A549 (cell line): ENCODE measurements at regions not wholly inside any gene's neighbourhood (a gene's known extent, or its start where the extent isn't known, plus 50 kb on each side); places are given as distances from the start of the nearest gene placed in this dataset.

Source experiments
- ATAC-seq, 2 experiments: fragments of 200-7000 bp in 1 of 2; fragments of >200 bp in 1 of 2; cut with Nextera tagmentation in 1 of 2; cut with Tn5 transposase in 1 of 2; 3 replicates each; pipeline versions ENCODE4 v1.8.0 to v1.9.1; 2018 to 2020; ENCODE audit warnings: mild to moderate bottlenecking in 1 of 2, moderate library complexity in 1 of 2
- CTCF ChIA-PET: fragments of 300-600 bp; sonication (Branson Sonifier 250); formaldehyde crosslinking; extraction: SDS; loops from one replicate; lab custom pipeline; 2021; ENCODE audit warnings: antibody characterized with exemption, inconsistent platforms; lab: Yijun Ruan, JAX
- POLR2A ChIA-PET: fragments of 350-600 bp; formaldehyde crosslinking; extraction: SDS; loops from one replicate; lab custom pipeline; 2021; ENCODE audit warnings: antibody characterized with exemption, inconsistent platforms; lab: Yijun Ruan, JAX
- DNase-seq, 2 experiments: peaks; one replicate each; pipeline versions ENCODE4 v3.0.0 to v3.0.0-alpha.2; 2011 to 2016; ENCODE audit warnings: low read depth in 1 of 2, low spot score in 1 of 2
- FAIRE-seq: peaks from 2 replicates; lab custom pipeline; 2011; peaks lifted over from hg19 to GRCh38; lab: Jason Lieb, UNC
- H3K27ac ChIP-seq, 2 experiments: fragments of >200 bp; sonication (Bioruptor Twin); formaldehyde crosslinking; 3 replicates each; pipeline ENCODE4 v1.5.1; 2016 to 2017
- H3K4me1 ChIP-seq: fragments of >200 bp; sonication (Bioruptor Twin); formaldehyde crosslinking; 3 replicates; pipeline ENCODE4 v1.6.1; 2016
- H3K4me2 ChIP-seq: fragments of >200 bp; sonication (Bioruptor Twin); formaldehyde crosslinking; 3 replicates; pipeline ENCODE4 v1.6.1; 2016
- H3K4me3 ChIP-seq: fragments of >200 bp; sonication (Bioruptor Twin); formaldehyde crosslinking; 3 replicates; pipeline ENCODE4 v1.5.1; 2016
- H3K9me3 ChIP-seq: fragments of >200 bp; sonication (Bioruptor Twin); formaldehyde crosslinking; 3 replicates; pipeline ENCODE4 v1.6.1; 2016
- ATOH8 ChIP-seq: fragments of 250-450 bp; sonication (Bioruptor Pico); IDR thresholded peaks from 2 replicates; pipeline ENCODE4 v1.5.0; 2020; ENCODE audit warnings: low read depth, mild to moderate bottlenecking, moderate library complexity
- BCL3 ChIP-seq: fragments of >200 bp; sonication (Bioruptor Twin); formaldehyde crosslinking; IDR thresholded peaks from 3 replicates; pipeline ENCODE4 v1.6.1; 2016
- CBX2 ChIP-seq: fragments of 200-600 bp; sonication (generic); IDR thresholded peaks from 2 replicates; pipeline ENCODE4 v1.6.1; 2016; ENCODE audit warnings: low read depth, mild to moderate bottlenecking, borderline replicate concordance
- CBX8 ChIP-seq: fragments of 200-600 bp; sonication (generic); IDR thresholded peaks from 2 replicates; pipeline ENCODE4 v1.6.1; 2016
- E2F6 ChIP-seq: IDR thresholded peaks from 2 replicates; pipeline ENCODE4 v1.6.1; 2012; ENCODE audit warnings: low read depth, borderline replicate concordance
- EHMT2 ChIP-seq: fragments of 200-600 bp; sonication (generic); IDR thresholded peaks from 2 replicates; pipeline ENCODE4 v1.6.1; 2016; ENCODE audit warnings: antibody characterized with exemption, low read depth, mild to moderate bottlenecking, moderate library complexity
- FOXS1 ChIP-seq: fragments of 250-450 bp; sonication (Bioruptor Pico); IDR thresholded peaks from 2 replicates; pipeline ENCODE4 v1.5.0; 2020; ENCODE audit warnings: mild to moderate bottlenecking, moderate library complexity
- HDAC2 ChIP-seq: fragments of 200-600 bp; sonication (generic); IDR thresholded peaks from 2 replicates; pipeline ENCODE4 v1.6.1; 2016
- HES2 ChIP-seq: fragments of >200 bp; sonication (Bioruptor Twin); formaldehyde crosslinking; IDR thresholded peaks from 2 replicates; pipeline ENCODE4 v1.6.1; 2016
- HEYL ChIP-seq: fragments of 250-450 bp; sonication (Bioruptor Pico); IDR thresholded peaks from 2 replicates; pipeline ENCODE4 v1.8.0; 2021; ENCODE audit warnings: mild to moderate bottlenecking, moderate library complexity
- HOXB13 ChIP-seq: fragments of 250-450 bp; sonication (Bioruptor Pico); IDR thresholded peaks from 2 replicates; pipeline ENCODE4 v1.5.0; 2020; ENCODE audit warnings: low read depth, mild to moderate bottlenecking, moderate library complexity
- HOXB5 ChIP-seq: fragments of 250-450 bp; sonication (Bioruptor Pico); IDR thresholded peaks from 2 replicates; pipeline ENCODE4 v1.5.0; 2020; ENCODE audit warnings: mild to moderate bottlenecking, moderate library complexity
- JUNB ChIP-seq: fragments of >200 bp; sonication (Bioruptor Twin); formaldehyde crosslinking; IDR thresholded peaks from 2 replicates; pipeline ENCODE4 v1.6.1; 2016
- MAX ChIP-seq: IDR thresholded peaks from 2 replicates; pipeline ENCODE4 v1.6.1; 2012
- NFE2L2 ChIP-seq: fragments of 150-350 bp; conservative IDR thresholded peaks from 2 replicates; pipeline ENCODE4 v1.6.1; 2014; ENCODE audit warnings: low read length
- NPAS2 ChIP-seq: fragments of 250-450 bp; sonication (Bioruptor Pico); IDR thresholded peaks from 2 replicates; pipeline ENCODE4 v1.8.0; 2022; ENCODE audit warnings: mild to moderate bottlenecking, moderate library complexity, borderline replicate concordance
- PHF8 ChIP-seq: fragments of 200-600 bp; sonication (generic); IDR thresholded peaks from 2 replicates; pipeline ENCODE4 v1.6.1; 2016; ENCODE audit warnings: low read depth, mild to moderate bottlenecking, antibody characterized with exemption, moderate library complexity, borderline replicate concordance
- POLR2AphosphoS2 ChIP-seq: conservative IDR thresholded peaks from 2 replicates; pipeline ENCODE4 v1.6.1; 2012; ENCODE audit warnings: low read length, improper control_type of control experiment, inconsistent platforms
- RAD21 ChIP-seq, 2 experiments: fragments of >200 bp in 1 of 2; sonication (Bioruptor Twin) in 1 of 2; formaldehyde crosslinking in 1 of 2; IDR thresholded peaks in 1 of 2; conservative IDR thresholded peaks in 1 of 2; 2 replicates in 1 of 2; 3 replicates in 1 of 2; pipeline ENCODE4 v1.6.1; 2012 to 2018; ENCODE audit warnings: inconsistent platforms in 1 of 2
- RARB ChIP-seq: fragments of 250-450 bp; sonication (Bioruptor Pico); IDR thresholded peaks from 2 replicates; pipeline ENCODE4 v1.8.0; 2021; ENCODE audit warnings: mild to moderate bottlenecking, moderate library complexity
- TP53 ChIP-seq: fragments of 250-450 bp; sonication (Bioruptor Pico); IDR thresholded peaks from 2 replicates; pipeline ENCODE4 v1.5.0; 2021; ENCODE audit warnings: mild to moderate bottlenecking, moderate library complexity
- ZC3H11A ChIP-seq: fragments of 450-650 bp; IDR thresholded peaks from 2 replicates; pipeline ENCODE4 v1.6.1; 2014; ENCODE audit warnings: antibody characterized with exemption, mild to moderate bottlenecking
- ZFP36 ChIP-seq: fragments of 450-650 bp; IDR thresholded peaks from 2 replicates; pipeline ENCODE4 v1.6.1; 2014; ENCODE audit warnings: borderline replicate concordance; ENCODE audit not compliant: partially characterized antibody
- ZSCAN20 ChIP-seq: fragments of 250-450 bp; sonication (Bioruptor Pico); IDR thresholded peaks from 2 replicates; pipeline ENCODE4 v1.8.0; 2022; ENCODE audit warnings: mild to moderate bottlenecking, moderate library complexity
- WGBS: methylation state at CpG from one replicate; pipeline ENCODE4 v1.1.6; 2017; ENCODE audit errors: missing lambda C conversion rate; 5-methylcytosine and 5-hydroxymethylcytosine counted together

GRCh38 chr3:165434516-165434915 is 238.3 kb upstream of the SLITRK3 start:
- 58% methylated on average over 3 of the region's 3 CpGs for WGBS
- POLR2A ChIA-PET, result no interaction called here
- no peak for DNase-seq
- TF ChIP-seq HDAC2 (no peak), ZFP36 (no peak), NFE2L2 (no peak), FOXS1 (CRISPR knock-in tag) (no peak), HOXB13 (CRISPR knock-in tag) (no peak), EHMT2 (no peak), CBX2 (no peak), JUNB (no peak), ZC3H11A (no peak), ATOH8 (CRISPR knock-in tag) (no peak), POLR2AphosphoS2 (no peak), ZSCAN20 (no peak)
- TF ChIP-seq, all 56 proteins: peak for 0
- Histone ChIP-seq H3K27ac (no peak overlapping the region), H3K4me3 (no peak overlapping the region), H3K4me1 (no peaks in the 10 kb centered on the region), H3K4me2 (no peak overlapping the region), H3K9me3 (no peaks in the 10 kb centered on the region; the same call in 2 of the 3 replicates)
- FAIRE-seq (no peak), ATAC-seq (no peak)
- CTCF ChIA-PET, result no interaction called here

- CTCF ChIA-PET, result no interaction called here
- WGBS, result 51% methylated on average over 2 of the region's 2 CpGs
- Histone ChIP-seq H3K4me1 (no peaks in the 10 kb centered on the region), H3K9me3 (no peaks in the 10 kb centered on the region), H3K4me2 (no peak overlapping the region), H3K4me3 (no peak overlapping the region), H3K27ac (no peak overlapping the region)
- DNase-seq (no peak), FAIRE-seq (no peak), ATAC-seq (no peak)
- TF ChIP-seq JUNB (no peak), TP53 (CRISPR knock-in tag) (no peak), MAX (no peak), HEYL (CRISPR knock-in tag) (no peak), HES2 (no peak), POLR2AphosphoS2 (no peak), HDAC2 (no peak), CBX8 (no peak), RARB (CRISPR knock-in tag) (no peak), BCL3 (no peak), HOXB5 (no peak), NFE2L2 (no peak), NPAS2 (CRISPR knock-in tag) (no peak), ZC3H11A (no peak), PHF8 (no peak), RAD21 (conservative IDR thresholded peaks at IDR 0.05 in 1 of 2, IDR thresholded peaks at IDR 0.05 in 1 of 2) (no peak), E2F6 (no peak)
- POLR2A ChIA-PET, result no interaction called here
Observed at GRCh38 chr3:165406425-165406824, 210.2 kb upstream of the SLITRK3 start.
